H54 (cell line): ENCODE measurements at regions not wholly inside any gene's neighbourhood (a gene's known extent, or its start where the extent isn't known, plus 50 kb on each side); places are given as distances from the start of the nearest gene placed in this dataset.
"Not testable (repeated sequence)": the region's sequence is repeated elsewhere in the genome, so short reads cannot be mapped to it uniquely, and the experiment has no call there.

Experiments used
- DNase-seq: peaks from one replicate; pipeline ENCODE4 v3.0.0; 2011; ENCODE audit warnings: low spot score, mixed read lengths; ENCODE audit not compliant: insufficient read length
- FAIRE-seq: peaks from 3 replicates; lab custom pipeline; 2011; peaks lifted over from hg19 to GRCh38; lab: Jason Lieb, UNC
- POLR2A ChIP-seq: IDR thresholded peaks from 2 replicates; pipeline ENCODE4 v1.6.1; 2011; ENCODE audit warnings: low read depth, mild to moderate bottlenecking, low read length

DNA sequence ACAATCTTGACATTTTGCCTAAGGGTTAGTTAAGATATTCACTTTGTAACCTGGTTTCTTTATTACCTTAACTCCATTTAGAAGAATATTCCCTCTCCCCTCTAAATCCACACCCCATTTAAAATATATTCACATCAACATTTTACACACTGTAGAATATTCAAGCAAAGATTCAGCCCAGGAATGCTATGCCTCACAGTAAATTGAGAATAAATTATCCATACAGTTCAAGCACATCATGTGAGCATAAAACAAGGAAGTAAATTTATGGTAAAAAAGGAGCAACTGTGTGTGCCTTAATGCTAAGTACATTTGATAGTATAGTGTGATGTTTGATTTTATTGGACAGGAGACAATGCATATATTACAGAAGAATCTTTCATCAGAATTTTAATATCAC lies 806.6 kb upstream of the KIF2B start:
- FAIRE-seq (no peak), DNase-seq (no peak)
- TF ChIP-seq POLR2A: no peak

DNA sequence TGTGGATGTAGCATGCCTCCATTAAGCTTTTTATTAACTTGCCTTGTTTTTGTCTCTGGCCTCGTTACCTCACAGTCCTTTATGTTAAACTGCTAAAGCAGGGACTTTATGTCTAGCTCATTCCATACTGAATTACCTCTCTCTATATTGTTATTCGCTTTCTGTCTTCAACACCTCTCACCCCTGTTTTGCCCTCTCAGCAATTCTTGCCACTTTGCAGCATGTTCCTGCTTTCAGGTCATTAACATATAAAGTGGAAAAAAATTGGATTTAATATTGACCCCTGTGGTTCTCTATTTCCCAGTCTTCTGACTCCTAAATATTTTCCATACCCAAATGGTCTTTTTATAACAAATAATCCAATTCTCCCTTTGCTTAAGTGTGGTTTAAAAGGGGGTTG lies 810.4 kb upstream of the KIF2B start:
- no peak for FAIRE-seq

DNA sequence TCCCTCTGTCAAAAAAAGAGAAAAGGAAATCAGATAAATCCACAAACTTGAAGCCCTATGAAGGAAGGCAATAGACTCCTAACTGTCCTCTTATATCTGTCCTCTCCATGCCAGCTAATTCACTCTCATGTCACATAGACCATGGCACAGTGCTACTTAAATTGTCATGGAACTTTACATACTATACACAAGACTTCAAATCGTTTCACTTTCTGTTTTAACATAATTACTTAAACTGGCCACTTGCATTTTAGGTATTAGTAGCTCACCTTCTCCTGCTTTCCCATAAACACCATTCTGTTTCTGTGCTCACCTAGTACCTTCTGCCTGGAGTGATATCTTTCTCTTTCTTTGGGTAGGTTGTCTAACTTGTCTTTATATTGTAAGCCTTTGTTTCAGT lies 816.7 kb upstream of the KIF2B start:
- TF ChIP-seq POLR2A: no peak
- FAIRE-seq (no peak), DNase-seq (no peak)

More for the DNA sequence above, 810.4 kb upstream of the KIF2B start:
- no peak for DNase-seq
- no peak for TF ChIP-seq POLR2A

DNA sequence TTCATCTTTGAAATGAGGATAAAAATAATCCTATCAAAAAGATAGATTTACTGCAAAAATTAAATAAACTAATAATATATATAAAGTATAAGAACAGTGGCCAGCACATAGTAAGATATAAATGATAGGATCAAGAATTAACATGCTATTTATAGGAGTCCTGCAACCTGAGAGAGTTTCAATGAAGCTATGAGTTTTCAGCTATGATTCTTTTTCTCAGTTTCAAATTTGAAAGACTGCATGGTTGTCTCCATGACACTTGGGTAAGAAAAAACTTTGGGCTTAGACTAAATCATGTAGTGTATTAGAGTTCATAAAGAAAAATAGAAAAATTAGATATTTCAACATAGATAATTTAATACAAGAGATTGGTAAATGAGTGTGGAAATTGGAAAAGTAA lies 817.8 kb upstream of the KIF2B start:
- TF ChIP-seq POLR2A: no peak
- DNase-seq (no peak), FAIRE-seq (no peak)

DNA sequence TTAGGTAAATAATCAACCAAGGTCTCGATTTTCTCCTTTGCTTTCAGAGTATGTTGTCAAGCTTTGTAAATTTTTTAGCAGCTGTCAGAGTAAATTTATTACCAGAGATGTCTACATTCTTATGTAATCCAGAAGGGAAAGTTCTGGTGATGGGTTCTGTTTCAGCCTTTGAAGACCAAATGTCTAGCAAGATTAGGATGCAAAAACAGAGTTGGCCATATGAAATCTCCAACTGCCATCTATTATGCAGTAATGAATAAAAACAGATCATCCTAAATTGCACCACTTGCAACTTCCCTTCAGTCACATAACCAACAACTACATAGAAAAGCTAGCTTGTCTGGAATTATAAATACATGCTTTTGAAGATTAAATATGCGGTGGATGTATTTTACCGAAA lies 826.8 kb upstream of the KIF2B start:
- DNase-seq (no peak), FAIRE-seq (no peak)
- no peak for TF ChIP-seq POLR2A

DNA sequence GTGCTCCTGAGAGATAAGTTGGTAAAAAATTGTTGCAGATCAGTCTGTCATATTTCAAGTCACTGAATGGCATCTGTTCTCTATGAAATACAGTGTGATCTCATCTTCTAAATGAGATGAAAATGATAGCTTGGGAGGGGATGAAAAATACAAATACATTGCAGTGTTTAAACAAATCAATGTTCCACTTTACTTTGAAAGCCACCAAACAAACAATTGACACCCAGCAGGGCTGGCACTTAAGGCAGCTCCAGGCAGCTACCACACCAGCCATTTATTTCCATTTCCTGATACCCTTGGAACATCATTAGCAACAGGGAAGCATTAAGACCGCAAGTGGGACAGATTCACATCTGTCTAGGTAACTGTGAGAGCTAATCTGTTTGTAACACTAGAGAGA lies 827.6 kb upstream of the KIF2B start:
- FAIRE-seq (no peak), DNase-seq (no peak)
- no peak for TF ChIP-seq POLR2A

DNA sequence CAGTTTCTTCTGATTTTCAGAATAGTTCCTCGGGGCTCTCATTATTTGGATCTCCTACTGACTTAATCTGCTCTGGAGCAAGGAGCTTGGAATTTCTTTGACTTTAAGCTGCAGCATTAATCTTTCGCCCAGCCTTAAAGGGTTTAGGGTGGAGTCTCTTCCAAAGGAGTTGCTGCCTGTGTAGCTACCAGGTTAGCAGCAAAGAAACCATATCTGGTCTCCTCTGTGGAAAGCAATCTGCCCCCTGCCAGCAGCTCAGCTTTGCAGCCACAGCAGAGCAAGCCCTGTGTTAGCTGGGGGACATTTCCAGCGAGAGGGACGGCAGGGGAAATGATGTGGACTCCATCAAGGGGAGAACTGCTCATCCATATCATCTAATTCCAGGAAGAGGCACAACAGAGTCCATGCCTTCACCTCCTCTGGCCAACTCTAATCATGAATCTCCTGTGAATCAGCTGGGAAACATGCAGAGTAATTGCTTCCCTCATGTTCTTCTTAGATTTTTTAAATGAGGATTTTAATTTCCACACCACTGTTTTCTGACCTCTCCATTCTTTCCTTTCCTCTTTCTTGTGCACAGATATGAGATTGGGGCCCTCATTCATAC lies 827.6 kb upstream of the CA10 start:
- FAIRE-seq: no peak
- TF ChIP-seq POLR2A: no peak

DNA sequence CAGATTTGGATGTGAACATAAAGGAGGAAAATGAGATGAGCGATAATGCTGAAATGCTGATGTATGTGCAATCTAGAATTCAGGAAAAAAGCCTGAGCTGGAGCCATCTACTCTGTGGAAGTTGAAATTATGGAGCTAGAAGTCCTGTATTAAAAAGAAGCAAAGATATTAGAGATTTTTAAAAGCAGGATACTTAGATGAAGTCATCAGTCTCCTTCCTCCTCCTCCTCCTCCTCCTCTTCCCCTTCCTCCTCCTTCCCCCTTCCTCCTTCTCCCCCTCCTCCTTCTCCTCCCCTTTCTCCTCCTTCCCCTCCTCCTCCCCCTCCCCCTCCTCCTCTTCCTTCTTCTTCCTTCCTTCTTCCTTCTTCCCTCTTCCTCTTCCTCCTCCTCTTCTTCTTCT lies 823.8 kb upstream of the CA10 start:
- no peak for TF ChIP-seq POLR2A
- DNase-seq: no peak
- FAIRE-seq: no peak

More for the DNA sequence above, 827.6 kb upstream of the CA10 start:
- no peak for DNase-seq

DNA sequence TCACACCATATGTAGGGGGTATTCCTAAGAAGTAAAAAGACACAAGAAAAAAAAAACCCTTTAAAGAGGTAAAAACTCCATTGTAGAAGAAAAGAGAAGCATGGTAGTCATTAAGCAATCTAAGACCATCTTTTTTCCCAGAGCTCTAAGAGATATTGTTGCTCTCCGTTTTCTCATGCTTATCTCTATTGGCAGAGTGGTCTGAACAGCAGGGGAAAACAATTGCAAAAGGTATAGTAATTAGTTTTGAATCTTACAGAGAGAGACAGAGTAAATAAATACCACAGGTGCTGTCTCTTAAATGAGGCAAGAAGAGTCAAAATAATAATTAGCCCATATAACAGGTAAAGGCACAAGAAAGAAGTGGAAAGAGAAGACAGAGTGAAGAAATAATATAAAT lies 821.4 kb upstream of the CA10 start:
- FAIRE-seq: no peak
- no peak for TF ChIP-seq POLR2A
- no peak for DNase-seq

DNA sequence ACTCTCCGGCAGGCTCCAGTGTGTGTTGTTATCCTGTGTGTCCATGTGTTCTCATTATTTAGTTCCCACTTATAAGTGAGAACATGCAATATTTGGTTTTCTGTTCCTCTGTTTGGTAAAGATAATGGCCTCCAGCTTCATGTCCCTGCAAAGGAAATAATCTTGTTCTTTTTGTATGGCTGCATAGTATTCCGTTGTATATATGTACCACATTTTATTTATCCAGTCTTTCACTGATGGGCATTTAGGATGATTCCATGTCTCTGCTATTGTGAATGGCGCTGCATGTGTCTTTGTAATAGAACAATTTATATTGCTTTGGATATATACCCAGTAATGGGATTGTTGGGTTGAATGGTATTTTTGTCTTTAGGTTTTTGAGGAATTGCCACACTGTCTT lies 807.3 kb upstream of the CA10 start:
- TF ChIP-seq POLR2A: no peak
- DNase-seq (no peak), FAIRE-seq (no peak)

DNA sequence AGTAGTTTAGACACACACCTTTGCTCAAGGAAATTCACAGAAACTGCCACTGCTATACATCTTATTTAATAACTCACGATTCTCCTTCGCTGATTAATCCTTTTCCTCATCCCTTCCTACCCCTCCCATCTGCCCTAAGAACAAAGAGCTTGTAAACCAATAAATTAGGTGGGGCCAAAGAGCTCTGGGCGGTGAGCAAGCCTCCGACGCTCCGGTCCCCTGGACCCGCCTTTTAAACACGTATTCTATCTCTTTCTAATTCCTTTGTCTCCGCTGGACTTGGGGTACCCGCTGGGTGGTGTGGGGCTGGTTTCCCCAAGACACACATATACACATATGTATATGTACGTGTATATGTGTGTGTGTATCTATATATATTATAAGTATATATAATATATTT lies 803.2 kb upstream of the CA10 start:
- FAIRE-seq, DNase-seq: not testable (repeated sequence)

DNA sequence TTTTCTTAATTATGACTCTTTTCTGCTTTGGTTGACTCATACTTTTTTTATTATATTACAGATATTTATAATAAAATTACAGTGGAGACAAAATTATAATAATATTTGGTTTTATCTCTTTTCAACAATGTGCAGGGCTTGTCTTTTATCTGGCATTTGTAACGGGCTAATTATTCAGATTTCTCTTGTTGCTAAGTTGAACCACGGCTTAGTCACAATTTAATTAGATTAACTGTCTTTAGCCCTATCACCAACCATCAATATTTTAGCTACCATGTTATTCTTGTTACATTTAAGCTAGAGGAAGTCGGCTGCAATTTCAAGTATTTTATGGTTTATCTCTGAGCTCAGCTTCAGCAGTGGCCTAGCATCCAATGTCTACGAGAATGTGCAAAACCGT lies 798.9 kb upstream of the CA10 start:
- FAIRE-seq (no peak), DNase-seq (no peak)
- no peak for TF ChIP-seq POLR2A

DNA sequence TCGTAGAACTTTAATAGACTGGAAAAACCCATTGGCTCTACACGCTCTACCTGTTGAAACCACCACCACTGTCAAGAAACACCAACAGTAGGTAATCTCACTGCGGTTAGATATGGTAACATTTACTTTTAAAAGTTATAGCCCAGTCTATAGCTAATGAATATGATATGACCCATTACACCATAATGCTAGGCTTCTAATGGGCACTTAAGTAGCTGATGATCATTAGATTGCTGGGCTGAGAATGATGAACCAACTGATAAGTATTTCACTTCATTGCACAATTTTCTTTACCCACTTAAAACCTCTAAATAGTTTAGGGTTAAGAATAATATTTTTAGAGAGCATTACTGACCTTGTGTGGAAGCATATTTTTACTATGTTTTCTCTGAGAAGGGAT lies 788.9 kb upstream of the CA10 start:
- FAIRE-seq (no peak), DNase-seq (no peak)
- TF ChIP-seq POLR2A: no peak

DNA sequence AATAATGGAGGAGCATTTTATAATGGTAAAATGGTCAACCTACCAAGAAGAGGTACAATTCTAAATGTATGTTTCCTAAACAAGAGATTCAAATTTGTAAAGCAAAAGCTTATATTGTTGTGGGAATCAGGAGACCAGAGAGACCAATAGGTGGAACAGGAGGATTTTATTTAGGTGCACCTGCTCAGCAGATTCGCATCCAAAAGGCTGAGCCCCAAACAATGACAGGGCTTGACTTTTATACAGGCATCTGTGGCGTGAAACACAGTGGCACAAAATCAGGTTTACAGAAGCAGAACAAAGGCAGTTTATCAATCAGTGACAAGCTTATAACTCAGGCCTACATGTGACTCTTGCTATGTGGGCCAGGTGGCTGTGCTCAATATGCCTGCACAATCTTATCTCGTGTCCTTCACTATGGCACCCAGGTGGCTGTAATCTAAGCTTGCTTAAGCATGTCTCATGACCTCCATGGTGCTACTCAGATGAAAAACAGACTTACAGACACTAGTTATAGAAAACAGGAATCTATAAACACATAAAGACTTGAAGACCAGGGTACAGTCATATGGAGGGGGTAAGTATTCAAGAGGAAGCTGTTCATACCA lies 780.2 kb upstream of the CA10 start:
- DNase-seq (no peak), FAIRE-seq (no peak)
- no peak for TF ChIP-seq POLR2A

DNA sequence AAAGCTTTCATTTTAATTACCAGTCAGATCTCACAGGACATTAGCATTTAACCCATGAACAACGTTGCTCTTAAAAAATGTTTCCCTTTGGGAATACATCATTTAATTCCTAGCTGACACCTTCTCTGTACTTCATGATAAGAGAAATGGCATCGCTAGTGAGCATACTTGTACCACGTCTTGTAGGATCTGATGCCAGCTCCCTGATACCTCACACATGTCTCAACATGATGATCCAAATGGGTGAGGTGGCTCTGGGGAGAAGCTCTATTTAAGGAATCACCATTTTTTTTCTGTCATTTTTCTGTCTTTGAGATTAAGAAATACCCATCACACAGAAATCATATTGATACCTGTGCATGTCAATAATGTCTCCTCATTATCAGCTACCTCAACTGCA lies 772.1 kb upstream of the CA10 start:
- FAIRE-seq (no peak), DNase-seq (no peak)
- TF ChIP-seq POLR2A: no peak
